T-cell (primary cell): ENCODE measurements at regions not wholly inside any gene's neighbourhood (a gene's known extent, or its start where the extent isn't known, plus 50 kb on each side); places are given as distances from the start of the nearest gene placed in this dataset.

Source experiments
- ATAC-seq, 4 experiments: fragments of 200-7000 bp in 3 of 4; fragments of 150-1000 bp in 1 of 4; cut with Tn5 transposase; replicated peaks in 1 of 4; 1 replicate in 3 of 4; 2 replicates in 1 of 4; pipeline ENCODE4 v1.10.0; 2021; ENCODE audit warnings: moderate library complexity in 3 of 4, mild to moderate bottlenecking in 2 of 4, moderate number of reproducible peaks in 1 of 4
- CTCF ChIA-PET, 2 donors: fragments of 300-600 bp; sonication (Branson Sonifier 250); formaldehyde crosslinking; loops; one replicate each; lab custom pipeline; 2022; ENCODE audit warnings: antibody characterized with exemption in 2 of 2; lab: Charles Lee
- POLR2A ChIA-PET, 2 donors: fragments of 300-600 bp; sonication (Branson Sonifier 250); formaldehyde crosslinking; loops; one replicate each; lab custom pipeline; 2022; ENCODE audit warnings: antibody characterized with exemption in 2 of 2; lab: Charles Lee
- DNase-seq, 35 experiments: peaks; one replicate each; pipeline versions ENCODE4 v3.0.0 to v3.0.0-alpha.2; 2013 to 2023
- H3K27ac ChIP-seq: one replicate; pipeline ENCODE4 v1.5.1; 2013; ENCODE audit warnings: low read length
- H3K27me3 ChIP-seq, 2 experiments: replicated peaks in 1 of 2; 1 replicate in 1 of 2; 2 replicates in 1 of 2; pipeline versions ENCODE4 v1.6.1 to v1.7.0; 2013; ENCODE audit warnings: low read length in 1 of 2, mixed read lengths in 1 of 2; ENCODE audit not compliant: control insufficient read depth in 2 of 2, insufficient read depth in 2 of 2; ENCODE audit errors: extremely low read depth in 1 of 2
- H3K36me3 ChIP-seq, 2 donors: 1 replicate in 1 of 2; 2 replicates in 1 of 2; pipeline versions ENCODE4 v1.6.1 to v1.7.0; 2013; ENCODE audit warnings: low read length in 1 of 2; ENCODE audit not compliant: control insufficient read depth in 2 of 2, insufficient read depth in 1 of 2; ENCODE audit errors: extremely low read depth in 1 of 2
- H3K4me1 ChIP-seq, 2 experiments: 1 replicate in 1 of 2; 2 replicates in 1 of 2; pipeline versions ENCODE4 v1.6.1 to v1.7.0; 2013; ENCODE audit warnings: low read length in 2 of 2, mixed read lengths in 1 of 2; ENCODE audit not compliant: insufficient read depth in 2 of 2, control insufficient read depth in 1 of 2; ENCODE audit errors: extremely low read depth in 1 of 2
- H3K4me3 ChIP-seq, 2 donors: 1 replicate in 1 of 2; 2 replicates in 1 of 2; pipeline versions ENCODE4 v1.5.1 to v1.7.0; 2013; ENCODE audit warnings: mild to moderate bottlenecking in 2 of 2, low read length in 1 of 2, moderate library complexity in 1 of 2; ENCODE audit not compliant: control insufficient read depth in 1 of 2; ENCODE audit errors: extremely low read depth in 1 of 2
- H3K9me3 ChIP-seq: 2 replicates; pipeline ENCODE4 v1.7.0; 2013
- H3K27ac Mint-ChIP-seq, 2 donors: one replicate each; pipeline ENCODE4 v1.8.0; 2020 to 2021; ENCODE audit warnings: mild to moderate bottlenecking in 2 of 2, mixed read lengths in 2 of 2
- H3K27me3 Mint-ChIP-seq, 2 donors: one replicate each; pipeline ENCODE4 v1.8.0; 2021 to 2022; ENCODE audit warnings: mixed read lengths in 2 of 2
- H3K36me3 Mint-ChIP-seq: one replicate; pipeline ENCODE4 v1.8.0; 2021; ENCODE audit warnings: mixed read lengths
- H3K4me1 Mint-ChIP-seq, 3 donors: one replicate each; pipeline ENCODE4 v1.8.0; 2020 to 2022; ENCODE audit warnings: mixed read lengths in 3 of 3, mild to moderate bottlenecking in 1 of 3
- H3K4me3 Mint-ChIP-seq, 3 donors: one replicate each; pipeline ENCODE4 v1.8.0; 2020 to 2022; ENCODE audit warnings: mild to moderate bottlenecking in 3 of 3, mixed read lengths in 3 of 3, moderate library complexity in 3 of 3
- H3K9me3 Mint-ChIP-seq, 3 donors: one replicate each; pipeline ENCODE4 v1.8.0; 2020 to 2022; ENCODE audit warnings: mixed read lengths in 3 of 3
- WGBS: methylation state at CpG from one replicate; pipeline ENCODE4 v1.1.5; 2013; ENCODE audit warnings: missing lambda C conversion rate; ENCODE audit not compliant: insufficient coverage; 5-methylcytosine and 5-hydroxymethylcytosine counted together

- ChIA-PET CTCF (interaction anchor here (0.5 to 1.8 kb wide), 11 partner anchors 14 to 834 kb away, joined by 3 to 10 read pairs (median 4); no protein-coding TSS in a partner anchor), POLR2A (interaction anchor here in 1 of 2 donors (0.6 kb wide), 1 partner anchor 264 kb away, joined by 3 read pairs; no protein-coding TSS in a partner anchor)
- no peak overlapping the region for H3K27ac ChIP-seq
- no CpG with 5 or more reads among the region's 8 CpGs for WGBS
- no peaks in the 10 kb centered on the region for H3K36me3 ChIP-seq
- peaks cover 0 to 6% of the 10 kb centered on the region in 2 experiments for H3K27me3 ChIP-seq
- no peak overlapping the region for H3K4me3 ChIP-seq
- ATAC-seq (no peak), DNase-seq (no peak)
- H3K27me3 Mint-ChIP-seq, result no peaks in the 10 kb centered on the region
- H3K4me1 Mint-ChIP-seq, result peaks cover 12 to 23% (median 13%) of the 10 kb centered on the region in 3 donors
- no peaks in the 10 kb centered on the region for H3K9me3 Mint-ChIP-seq
- H3K4me1 ChIP-seq, result peaks cover 3% of the 10 kb centered on the region in 2 experiments
- no peak overlapping the region for H3K27ac Mint-ChIP-seq
- no peaks in the 10 kb centered on the region for H3K36me3 Mint-ChIP-seq
- H3K9me3 ChIP-seq, result no peaks in the 10 kb centered on the region
- H3K4me3 Mint-ChIP-seq, result no peak overlapping the region
Measured at GRCh38 chr13:39941911-39942551, 286.6 kb downstream of the COG6 start.

- ChIA-PET POLR2A (interaction anchor here in 1 of 2 donors (0.6 kb wide), 1 partner anchor 264 kb away, joined by 3 read pairs; no protein-coding TSS in a partner anchor), CTCF (interaction anchor here (0.5 to 1.8 kb wide), 15 partner anchors 13 to 833 kb away, joined by 3 to 10 read pairs (median 4); no protein-coding TSS in a partner anchor)
- Histone ChIP-seq H3K36me3 (no peaks in the 10 kb centered on the region), H3K27ac (no peak overlapping the region), H3K4me3 (no peak overlapping the region), H3K4me1 (peaks cover 3% of the 10 kb centered on the region in 2 experiments), H3K9me3 (no peaks in the 10 kb centered on the region), H3K27me3 (peaks cover 0 to 6% of the 10 kb centered on the region in 2 experiments)
- no peaks in the 10 kb centered on the region for H3K9me3 Mint-ChIP-seq
- peak; percentile 97 to 99 (median 98) for ATAC-seq
- H3K4me1 Mint-ChIP-seq, result peaks cover 8 to 19% (median 8%) of the 10 kb centered on the region in 3 donors
- no peak overlapping the region for H3K4me3 Mint-ChIP-seq
- H3K36me3 Mint-ChIP-seq, result no peaks in the 10 kb centered on the region
- no peaks in the 10 kb centered on the region for H3K27me3 Mint-ChIP-seq
- DNase-seq, result peak; percentile 28 to 80 (median 58)
- no peak overlapping the region for H3K27ac Mint-ChIP-seq
- 31% methylated on average over 9 of the region's 12 CpGs for WGBS
Measured at GRCh38 chr13:39942552-39943273, 287.3 kb downstream of the COG6 start.

- no peaks in the 10 kb centered on the region for H3K9me3 Mint-ChIP-seq
- 76% methylated on average over 5 of the region's 6 CpGs for WGBS
- peaks cover 3% of the 10 kb centered on the region in 2 experiments for H3K4me1 ChIP-seq
- H3K27ac Mint-ChIP-seq, result no peak overlapping the region
- H3K4me3 ChIP-seq, result no peak overlapping the region
- H3K27ac ChIP-seq, result no peak overlapping the region
- peaks cover 0 to 6% of the 10 kb centered on the region in 2 experiments for H3K27me3 ChIP-seq
- H3K4me3 Mint-ChIP-seq, result no peak overlapping the region
- ChIA-PET CTCF (interaction anchor here (0.6 to 1.8 kb wide), 8 partner anchors 31 to 754 kb away, joined by 3 to 10 read pairs (median 3); no protein-coding TSS in a partner anchor), POLR2A (interaction anchor here in 1 of 2 donors (0.6 kb wide), 1 partner anchor 66 kb away, joined by 3 read pairs; no protein-coding TSS in a partner anchor)
- H3K9me3 ChIP-seq, result no peaks in the 10 kb centered on the region
- no peaks in the 10 kb centered on the region for H3K36me3 ChIP-seq
- peaks cover 5 to 19% (median 8%) of the 10 kb centered on the region in 3 donors for H3K4me1 Mint-ChIP-seq
- ATAC-seq (no peak), DNase-seq (no peak)
- H3K36me3 Mint-ChIP-seq, result no peaks in the 10 kb centered on the region
- no peaks in the 10 kb centered on the region for H3K27me3 Mint-ChIP-seq
Measured at GRCh38 chr13:39943711-39944110, 288.2 kb downstream of the COG6 start.

- CTCF ChIA-PET, result no interaction called here
- DNase-seq, result no peak
- H3K36me3 ChIP-seq, result no peaks in the 10 kb centered on the region
- H3K9me3 ChIP-seq, result no peaks in the 10 kb centered on the region
- POLR2A ChIA-PET, result no interaction called here
- no peaks in the 10 kb centered on the region for H3K27me3 Mint-ChIP-seq
- H3K36me3 Mint-ChIP-seq, result no peaks in the 10 kb centered on the region
- WGBS, result 95% methylated on average over 4 of the region's 4 CpGs
- H3K4me3 Mint-ChIP-seq, result no peak overlapping the region
- no peak overlapping the region for H3K27ac ChIP-seq
- no peak overlapping the region for H3K27ac Mint-ChIP-seq
- H3K4me1 ChIP-seq, result peaks cover 3% of the 10 kb centered on the region in 2 experiments
- no peaks in the 10 kb centered on the region for H3K9me3 Mint-ChIP-seq
- no peak for ATAC-seq
- peaks cover 5 to 19% (median 8%) of the 10 kb centered on the region in 3 donors for H3K4me1 Mint-ChIP-seq
- H3K27me3 ChIP-seq, result peaks cover 0 to 6% of the 10 kb centered on the region in 2 experiments
- no peak overlapping the region for H3K4me3 ChIP-seq
Measured at GRCh38 chr13:39945226-39945625, 289.8 kb downstream of the COG6 start.

- no peak overlapping the region for H3K4me3 Mint-ChIP-seq
- CTCF ChIA-PET, result no interaction called here
- no peaks in the 10 kb centered on the region for H3K27me3 Mint-ChIP-seq
- no peak overlapping the region for H3K27ac ChIP-seq
- ATAC-seq, result no peak
- peaks cover 3% of the 10 kb centered on the region in 2 experiments for H3K4me1 ChIP-seq
- POLR2A ChIA-PET, result no interaction called here
- no peak for DNase-seq
- no CpG with 5 or more reads among the region's 1 CpG for WGBS
- no peak overlapping the region for H3K4me3 ChIP-seq
- peaks cover 0 to 6% of the 10 kb centered on the region in 2 experiments for H3K27me3 ChIP-seq
- no peak overlapping the region for H3K27ac Mint-ChIP-seq
- peaks cover 17 to 19% (median 17%) of the 10 kb centered on the region in 3 donors for H3K4me1 Mint-ChIP-seq
- H3K36me3 Mint-ChIP-seq, result no peaks in the 10 kb centered on the region
- no peaks in the 10 kb centered on the region for H3K36me3 ChIP-seq
- no peaks in the 10 kb centered on the region for H3K9me3 ChIP-seq
- no peaks in the 10 kb centered on the region for H3K9me3 Mint-ChIP-seq
Measured at GRCh38 chr13:39946769-39947168, 291.3 kb downstream of the COG6 start.

- H3K4me1 ChIP-seq, result peaks cover 12 to 18% of the 10 kb centered on the region in 2 experiments
- Mint-ChIP-seq H3K4me1 (peaks cover 29 to 44% (median 35%) of the 10 kb centered on the region in 3 donors), H3K9me3 (no peaks in the 10 kb centered on the region), H3K27me3 (no peaks in the 10 kb centered on the region), H3K36me3 (no peaks in the 10 kb centered on the region), H3K4me3 (no peak overlapping the region), H3K27ac (peak overlapping the region in 1 of 2 donors; percentile 52)
- ATAC-seq (no peak), DNase-seq (no peak)
- no peaks in the 10 kb centered on the region for H3K36me3 ChIP-seq
- POLR2A ChIA-PET, result no interaction called here
- no peak overlapping the region for H3K4me3 ChIP-seq
- no peaks in the 10 kb centered on the region for H3K27me3 ChIP-seq
- no peak overlapping the region for H3K27ac ChIP-seq
- no peaks in the 10 kb centered on the region for H3K9me3 ChIP-seq
- WGBS, result 100% methylated on average over 3 of the region's 3 CpGs
- CTCF ChIA-PET, result interaction anchor here (0.5 to 1.5 kb wide), 2 partner anchors 13 to 1882 kb away, joined by 4 read pairs; no protein-coding TSS in a partner anchor
Measured at GRCh38 chr13:39951301-39951700, 295.8 kb downstream of the COG6 start.
